ENCODE measurements at regions not wholly inside any gene's neighbourhood (a gene's known extent, or its start where the extent isn't known, plus 50 kb on each side); places are given as distances from the start of the nearest gene placed in this dataset.

- TF ChIP-seq CTCF (optimal IDR thresholded peaks at IDR 0.05 in 1 of 3, IDR thresholded peaks at IDR 0.05 in 1 of 3, conservative IDR thresholded peaks at IDR 0.05 in 1 of 3; ENCODE audit: extremely low read depth in 1 of 3, insufficient read depth in 2 of 3, low read length in 3 of 3), result no peak
- TF ChIP-seq EZH2 (IDR thresholded peaks at IDR 0.05; ENCODE audit: low read length), result no peak
These were observed 421.1 kb downstream of the PLOD2 start for GRCh38 chr3:145739926-145740325.
